NCI-H524 (cell line): ENCODE measurements at regions not wholly inside any gene's neighbourhood (a gene's known extent, or its start where the extent isn't known, plus 50 kb on each side); places are given as distances from the start of the nearest gene placed in this dataset.

Experiments
- DNase-seq, 2 experiments: peaks; one replicate each; lab custom pipeline; 2025; lab: John Stamatoyannopoulos, UW

DNA sequence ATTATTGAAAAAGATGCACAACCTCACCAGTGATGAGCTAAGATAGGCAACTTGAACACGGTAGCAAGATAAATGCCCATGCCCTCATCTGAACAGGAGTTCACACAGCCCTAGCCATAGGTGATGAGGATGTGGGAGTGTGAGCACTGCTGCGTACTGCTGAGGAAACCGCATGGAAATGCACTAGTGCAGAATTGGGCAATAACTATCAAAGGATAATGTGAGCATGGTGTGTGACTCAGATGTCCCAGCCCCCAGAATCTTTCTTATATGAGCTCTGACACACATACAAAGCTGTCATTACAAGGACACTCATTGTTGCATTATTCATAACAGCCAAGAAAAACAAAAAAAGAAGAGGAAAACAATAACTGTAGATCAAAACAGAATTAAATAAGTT lies 521.2 kb downstream of the IRX1 start:
- no peak for DNase-seq

DNA sequence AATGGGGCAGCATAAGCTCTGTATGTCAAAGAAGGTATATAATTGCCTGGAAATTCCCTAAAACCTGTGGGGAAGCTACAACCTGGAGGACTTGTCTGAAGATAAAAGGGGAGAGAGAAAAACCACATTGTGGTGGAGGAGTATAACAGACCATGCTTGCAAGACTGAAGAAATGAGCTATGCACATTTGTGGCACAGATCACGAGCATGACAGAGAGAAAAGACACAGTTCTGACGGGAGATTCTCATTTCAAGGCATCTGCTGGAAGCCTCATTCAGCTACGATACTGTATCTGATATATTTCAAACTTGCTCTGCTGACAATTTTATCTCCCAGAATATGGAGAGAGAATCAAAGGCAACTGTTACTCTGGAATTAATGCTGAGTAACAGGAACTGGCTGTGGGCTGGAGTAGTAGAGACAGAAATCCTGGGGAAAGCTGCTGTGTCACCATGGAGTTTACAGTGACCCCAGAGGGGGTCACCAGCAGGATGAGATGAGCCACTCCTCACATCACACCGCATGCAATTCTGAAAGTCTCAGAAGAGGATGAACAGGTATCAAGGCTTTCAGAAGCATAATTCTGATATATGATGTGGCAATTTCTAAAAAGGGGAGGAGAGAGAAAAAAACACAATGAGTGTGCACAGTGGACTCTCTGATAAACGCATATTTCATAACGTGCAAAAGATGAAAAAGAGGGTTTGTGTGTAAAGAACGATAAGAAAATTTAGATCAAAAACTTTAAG lies 528.8 kb downstream of the IRX1 start:
- DNase-seq: no peak

DNA sequence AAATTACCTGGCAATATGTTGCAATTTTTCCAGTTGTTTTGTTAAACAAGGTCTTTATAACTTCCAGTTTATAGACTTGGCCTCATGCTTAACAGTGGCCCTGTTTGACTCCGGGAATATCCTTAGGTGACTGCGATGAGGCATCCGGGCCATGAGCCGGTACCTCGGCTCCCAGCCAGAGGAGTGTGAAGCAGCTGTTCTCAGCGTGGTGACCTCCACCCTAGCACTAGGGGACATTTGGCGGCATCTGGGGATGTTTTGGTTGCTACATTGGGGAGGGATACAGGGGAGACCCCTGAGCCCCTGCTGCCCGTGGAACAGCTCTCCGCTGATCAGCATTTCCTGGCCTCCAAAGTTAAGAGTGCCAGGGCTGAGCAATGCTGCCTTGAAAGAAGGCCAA lies 533.4 kb downstream of the IRX1 start:
- no peak for DNase-seq

DNA sequence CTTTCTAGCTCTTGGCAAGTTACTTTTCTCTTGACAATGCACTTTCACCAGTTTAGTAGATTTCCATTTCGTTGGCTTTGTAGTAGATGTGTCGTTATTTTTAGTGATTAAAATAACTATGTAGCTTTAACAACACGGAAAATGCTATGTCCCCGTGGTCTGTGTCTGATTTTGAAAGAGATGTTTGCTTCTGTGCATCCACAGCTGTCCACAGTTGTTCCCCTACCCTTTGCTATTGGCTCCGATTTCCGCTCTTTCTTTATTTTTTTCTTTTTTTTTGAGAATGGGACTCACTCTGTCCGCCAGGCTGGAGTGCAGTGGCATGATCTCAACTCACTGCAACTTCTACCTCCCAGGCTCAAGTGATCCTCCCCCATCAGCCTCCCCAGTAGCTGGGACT lies 533.9 kb downstream of the IRX1 start:
- no peak for DNase-seq

DNA sequence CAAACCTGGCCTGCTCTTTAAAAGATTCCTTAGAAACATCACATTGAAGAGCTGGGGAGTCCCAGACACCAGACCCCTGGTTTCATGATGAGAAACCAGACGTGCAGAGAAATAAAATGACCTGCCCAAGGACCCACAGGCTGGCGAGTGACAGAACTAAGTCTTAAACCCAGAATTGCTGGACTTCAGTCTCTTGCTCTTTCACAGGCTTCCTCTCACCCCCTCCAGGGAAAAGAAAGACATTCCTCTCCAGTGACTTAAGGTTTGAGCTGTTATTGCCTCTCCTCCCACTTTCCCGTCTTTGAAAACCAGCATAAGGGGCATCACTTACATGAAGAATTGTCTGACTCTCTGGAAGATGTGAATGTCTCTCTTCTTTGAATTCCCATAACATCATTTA lies 535.2 kb downstream of the IRX1 start:
- no peak for DNase-seq

DNA sequence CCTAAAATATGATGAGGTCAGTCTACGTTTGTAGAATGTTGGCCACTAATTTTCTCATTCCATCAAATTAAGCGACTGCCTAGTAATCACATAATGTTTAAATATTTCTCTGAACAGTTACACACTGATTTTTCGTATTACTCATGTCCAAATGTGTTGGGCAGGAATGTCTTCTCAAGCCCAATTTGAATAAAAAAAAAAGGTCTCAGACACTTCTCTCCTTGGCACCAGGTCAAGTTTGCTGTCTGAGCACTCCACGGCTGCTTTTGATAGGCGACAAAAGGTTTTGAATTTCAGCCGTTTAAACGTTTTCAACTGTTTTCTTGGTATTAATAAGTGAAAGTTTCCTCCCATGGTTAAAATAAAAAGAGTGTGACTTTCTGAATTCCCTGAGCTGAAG lies 542.1 kb downstream of the IRX1 start:
- no peak for DNase-seq

DNA sequence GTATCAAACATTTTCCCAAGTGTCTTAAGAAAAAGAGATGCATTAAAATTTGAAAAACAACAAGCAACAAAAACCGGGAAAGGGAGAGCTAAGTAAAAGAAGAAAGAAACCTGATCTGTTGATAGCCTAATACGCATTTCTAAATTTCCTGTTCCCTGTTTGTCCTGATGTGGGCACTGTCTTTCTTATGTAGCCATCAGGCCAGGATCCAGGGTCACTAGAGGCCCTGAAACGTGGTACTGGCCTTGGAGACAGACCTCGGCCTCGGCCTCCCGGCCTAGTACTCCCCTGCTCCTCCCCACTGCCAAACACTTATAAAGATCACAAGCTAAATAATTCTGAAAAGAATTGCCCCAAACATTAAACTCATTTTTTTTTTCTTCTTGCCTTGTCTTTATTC lies 547.2 kb downstream of the IRX1 start:
- peak in 1 of 2 experiments; percentile 22 for DNase-seq

DNA sequence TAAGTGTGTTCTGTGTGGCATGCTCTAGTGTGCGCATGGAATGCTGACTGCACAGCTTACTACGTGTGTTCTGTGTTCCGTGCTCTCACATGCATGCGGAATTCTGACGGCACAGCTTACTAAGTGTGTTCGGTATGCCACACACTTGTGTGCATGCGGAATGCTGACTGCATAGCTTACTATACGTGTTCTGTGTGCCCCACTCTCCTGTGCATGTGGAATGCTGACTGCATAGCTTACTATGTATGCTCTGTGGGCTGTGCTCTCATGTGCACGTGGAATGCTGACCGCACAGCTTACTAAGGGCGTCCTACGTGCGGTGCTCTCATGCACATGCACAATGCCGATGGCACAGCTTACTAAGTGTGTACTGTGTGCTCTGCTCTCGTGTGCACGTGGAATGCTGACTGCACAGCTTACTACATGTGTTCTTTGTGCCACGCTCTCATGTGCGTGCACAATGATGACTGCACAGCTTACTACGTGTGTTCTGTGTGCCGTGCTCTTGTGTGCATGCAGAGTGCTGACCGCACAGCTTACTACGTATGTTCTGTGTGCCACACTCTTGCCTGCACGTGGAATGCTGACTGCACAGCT lies 548.9 kb downstream of the IRX1 start:
- DNase-seq: no peak

DNA sequence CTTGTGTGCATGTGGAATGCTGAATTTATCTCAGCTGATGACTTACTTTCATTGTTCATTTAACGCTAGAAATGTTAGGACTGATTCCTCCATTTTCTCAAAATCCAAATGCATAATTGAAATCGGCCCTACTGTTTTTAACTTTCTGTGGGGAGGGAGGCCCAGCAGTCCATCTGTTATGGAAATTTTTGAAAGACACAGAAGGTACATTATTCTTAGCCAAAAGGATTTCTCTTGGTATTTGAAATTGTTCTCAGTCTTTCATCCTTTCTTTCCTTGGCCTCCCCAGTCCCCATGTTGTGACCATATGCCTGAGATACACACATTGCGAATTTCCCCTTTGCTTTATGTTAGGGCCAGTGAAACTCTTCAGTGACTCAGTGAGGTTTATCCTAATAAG lies 549.9 kb downstream of the IRX1 start:
- peak in 1 of 2 experiments; percentile 18 for DNase-seq

DNA sequence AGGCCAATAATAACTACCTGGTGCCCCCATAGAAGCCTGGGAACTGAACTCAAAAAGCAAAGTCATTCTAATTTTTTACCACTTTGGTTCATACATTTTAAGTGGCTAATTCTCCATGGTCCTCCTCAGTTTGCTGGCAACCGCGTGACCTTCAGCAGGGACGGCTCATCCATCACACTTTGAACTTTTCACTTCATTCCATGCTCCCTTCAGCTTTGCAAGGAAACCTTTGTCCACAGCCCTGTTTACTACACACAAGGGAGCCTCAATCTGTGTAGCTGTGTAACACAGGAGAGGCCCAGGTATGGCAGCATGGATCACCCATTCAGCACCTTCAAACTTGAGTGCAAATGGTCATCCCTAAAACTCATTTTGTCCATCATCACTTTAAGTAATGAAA lies 552.4 kb downstream of the IRX1 start:
- DNase-seq: no peak

DNA sequence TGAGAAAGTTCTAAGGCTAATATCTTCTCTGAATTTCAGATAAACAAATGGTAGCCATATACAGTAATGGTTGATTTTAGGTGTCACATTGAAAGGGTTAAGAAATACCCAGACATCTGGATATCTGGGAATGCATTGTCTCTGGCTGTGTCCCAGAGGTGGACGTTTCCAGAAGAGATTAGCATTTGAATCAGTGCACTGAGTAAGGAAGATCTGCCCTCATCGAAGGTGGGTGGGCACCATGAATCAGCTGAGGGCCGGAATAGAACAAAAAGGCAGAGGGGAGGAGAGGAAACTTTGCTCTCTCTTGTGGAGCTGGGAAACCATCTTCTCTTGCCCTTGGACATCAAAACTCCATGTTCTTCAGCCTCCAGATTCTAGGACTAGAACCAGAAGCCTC lies 554.4 kb downstream of the IRX1 start:
- no peak for DNase-seq

DNA sequence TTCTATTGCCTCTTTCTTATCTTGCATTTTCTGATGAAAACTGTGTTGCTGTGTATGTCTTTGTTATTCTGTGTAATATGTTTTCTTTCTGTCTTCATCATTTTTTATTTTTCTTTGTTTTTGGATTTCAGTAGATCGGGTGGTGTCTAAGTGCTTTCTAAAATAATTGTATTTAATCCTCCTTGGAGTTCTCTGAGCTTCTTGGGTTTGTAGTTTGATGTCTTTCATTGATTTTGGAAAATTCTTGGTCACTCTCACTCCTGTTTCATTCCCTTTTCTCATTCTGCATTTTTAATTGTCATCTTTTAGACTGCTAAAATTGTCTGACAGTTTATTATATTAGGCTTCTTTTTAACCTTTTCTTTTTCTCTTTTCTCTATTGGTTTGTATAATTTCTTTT lies 560.5 kb downstream of the IRX1 start:
- DNase-seq: no peak

DNA sequence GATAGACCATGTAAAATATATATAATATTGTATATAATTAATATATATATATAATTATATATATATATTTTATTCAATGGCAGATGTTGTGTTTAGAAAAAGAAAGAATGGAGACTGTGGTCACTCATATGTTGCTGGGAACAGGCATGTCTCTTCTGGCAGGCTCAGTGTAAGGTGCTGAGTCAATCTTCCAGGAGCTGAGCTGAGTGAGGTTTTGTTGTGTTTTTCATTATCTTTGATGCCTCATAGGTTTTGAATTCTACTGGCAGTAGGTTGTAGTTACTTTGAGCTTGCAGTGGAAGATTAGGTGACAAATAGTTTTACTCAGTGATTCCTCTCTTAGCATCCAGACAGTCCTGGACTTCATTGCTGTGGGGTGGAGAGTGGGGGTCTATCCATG lies 561.3 kb downstream of the IRX1 start:
- no peak for DNase-seq

DNA sequence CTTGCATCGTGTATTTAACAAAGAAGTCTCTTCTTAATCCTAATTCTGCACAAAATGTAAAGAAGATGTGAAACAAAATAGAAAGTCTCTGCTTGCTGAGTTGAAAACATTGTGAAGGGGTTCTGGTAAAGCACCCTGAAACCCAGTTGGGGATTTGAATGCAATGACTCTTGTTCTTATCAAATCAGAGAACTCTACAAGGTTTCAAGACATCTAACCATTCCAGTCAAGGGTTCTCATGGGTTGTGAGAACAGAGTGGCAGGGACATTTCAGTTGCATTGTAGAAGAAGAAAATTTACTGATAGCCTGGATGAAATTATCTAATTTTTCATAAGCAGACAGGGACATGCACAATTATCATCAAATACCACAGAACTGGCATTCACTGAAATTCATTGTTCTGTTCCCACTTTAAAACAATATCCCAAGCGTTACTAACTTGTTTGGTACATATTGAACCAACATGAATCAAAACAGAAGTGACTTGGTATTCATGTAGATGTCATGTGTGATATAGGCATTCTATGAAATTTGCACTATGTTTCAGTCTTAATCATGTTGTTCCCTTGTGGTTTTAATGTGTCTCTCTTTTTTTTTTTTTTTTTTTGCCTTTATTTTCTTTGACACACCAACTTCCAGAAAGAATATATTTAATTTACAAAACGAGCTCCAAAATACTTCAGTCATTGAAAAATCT lies 563.3 kb downstream of the IRX1 start:
- no peak for DNase-seq

DNA sequence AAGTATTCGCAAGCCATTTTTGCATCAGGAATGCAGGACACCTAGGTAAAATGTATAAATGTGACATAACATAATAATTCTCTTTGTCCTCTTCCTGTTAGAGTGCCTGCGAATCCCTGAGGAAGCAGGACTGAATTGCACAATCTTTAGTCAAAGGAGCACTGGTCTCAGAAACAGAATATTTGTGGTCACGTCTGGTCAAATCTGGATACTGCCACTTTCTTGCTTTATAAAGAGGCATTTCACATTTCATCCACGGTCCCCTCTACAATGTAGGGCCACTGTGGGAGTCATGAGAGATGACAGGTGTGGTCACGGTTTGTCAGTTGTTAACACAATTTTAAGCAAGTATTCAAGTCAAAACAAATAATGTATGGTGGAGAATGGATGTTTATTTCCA lies 564.0 kb downstream of the IRX1 start:
- DNase-seq: no peak

DNA sequence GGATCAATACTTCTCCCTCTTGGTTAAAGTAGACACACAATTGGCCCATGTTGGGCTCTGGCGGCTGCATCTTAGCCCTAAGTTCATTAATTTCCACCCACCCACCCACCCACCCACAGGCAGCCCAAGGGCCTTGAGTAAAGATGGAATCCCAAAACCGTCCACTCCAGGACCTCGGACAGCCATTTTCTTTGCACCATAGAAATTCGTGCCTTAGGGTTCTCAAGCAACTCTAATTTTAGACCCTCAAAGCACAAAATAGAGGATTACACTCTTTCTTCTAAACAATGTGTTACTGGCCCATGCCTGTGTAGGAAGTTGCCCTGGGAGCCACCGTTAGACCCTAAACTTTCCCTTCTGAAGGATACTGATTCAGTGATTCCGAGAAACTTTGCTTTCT lies 568.5 kb downstream of the IRX1 start:
- no peak for DNase-seq

DNA sequence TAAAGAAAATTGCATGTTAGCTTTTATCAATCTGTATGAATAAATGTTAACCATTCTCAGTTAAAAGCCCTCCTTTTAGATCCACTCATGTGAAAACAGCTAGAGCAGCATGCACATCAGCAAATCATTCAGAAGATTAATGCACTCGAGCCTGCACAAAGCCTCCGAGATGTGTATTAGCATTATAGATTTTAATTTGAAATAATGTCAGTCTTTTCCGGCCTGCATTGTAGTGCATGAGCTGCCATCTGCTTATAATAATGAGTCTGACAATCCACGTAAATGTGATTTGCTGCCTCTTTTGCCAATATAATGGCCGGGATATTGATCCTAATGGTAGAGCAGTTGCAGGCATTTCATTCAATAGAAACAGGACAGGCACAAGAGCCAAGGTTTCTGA lies 585.1 kb downstream of the IRX1 start:
- no peak for DNase-seq

DNA sequence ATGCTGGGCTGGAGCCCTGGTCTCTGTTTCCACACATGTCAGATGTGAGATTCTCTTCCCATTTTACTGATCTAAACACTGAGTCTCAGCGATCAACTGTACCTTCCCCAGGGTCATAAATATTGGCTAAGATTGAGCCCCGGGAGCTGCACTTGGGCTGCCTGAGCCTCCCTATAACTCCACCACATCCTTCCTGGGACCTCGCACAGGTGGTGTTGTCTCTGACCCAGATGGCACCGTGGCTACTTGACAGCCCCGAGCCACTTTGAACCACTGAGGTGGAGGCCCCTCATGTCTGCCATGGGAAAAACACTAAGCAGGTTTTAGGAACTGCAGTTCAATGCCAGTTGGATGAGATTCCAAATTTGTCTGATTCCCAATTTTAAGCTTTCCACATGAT lies 586.5 kb downstream of the IRX1 start:
- peak in 1 of 2 experiments; percentile 1 for DNase-seq

DNA sequence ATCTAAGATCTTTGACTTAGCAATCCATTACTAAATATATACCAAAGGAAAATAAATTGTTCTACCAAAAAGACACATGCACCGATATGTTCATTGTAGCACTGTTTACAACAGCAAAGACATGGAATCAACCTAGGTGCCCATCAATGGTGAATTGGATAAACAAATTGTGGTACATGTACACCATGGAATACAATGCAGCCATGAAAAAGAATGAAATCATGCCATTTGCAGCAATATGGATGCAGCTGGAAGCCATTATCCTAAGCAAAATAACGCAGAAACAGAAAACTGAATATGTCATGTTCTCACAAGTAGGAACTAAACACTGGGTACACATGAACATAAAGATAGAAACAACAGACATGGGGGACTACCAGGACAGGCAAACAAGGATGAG lies 589.5 kb downstream of the IRX1 start:
- no peak for DNase-seq

DNA sequence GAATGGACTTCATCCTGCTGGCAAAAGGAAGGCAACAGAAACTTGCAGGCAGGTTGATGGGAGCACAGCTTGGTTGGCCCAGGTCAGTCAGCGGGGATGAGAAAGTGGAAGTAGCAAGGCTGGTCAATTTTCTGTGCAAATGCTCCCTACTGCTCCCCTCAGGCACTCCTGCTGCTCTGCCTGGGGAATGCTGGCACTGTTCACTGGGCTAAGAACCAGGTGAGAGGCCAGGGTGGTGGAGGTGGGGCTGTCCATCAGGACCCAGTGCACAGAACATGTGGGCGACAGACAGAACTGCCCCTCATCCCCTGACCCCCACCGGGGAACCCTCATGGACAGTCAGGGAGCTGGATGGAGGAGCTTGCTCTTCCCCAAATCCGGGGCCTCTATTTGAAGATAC lies 593.1 kb downstream of the IRX1 start:
- DNase-seq: no peak

DNA sequence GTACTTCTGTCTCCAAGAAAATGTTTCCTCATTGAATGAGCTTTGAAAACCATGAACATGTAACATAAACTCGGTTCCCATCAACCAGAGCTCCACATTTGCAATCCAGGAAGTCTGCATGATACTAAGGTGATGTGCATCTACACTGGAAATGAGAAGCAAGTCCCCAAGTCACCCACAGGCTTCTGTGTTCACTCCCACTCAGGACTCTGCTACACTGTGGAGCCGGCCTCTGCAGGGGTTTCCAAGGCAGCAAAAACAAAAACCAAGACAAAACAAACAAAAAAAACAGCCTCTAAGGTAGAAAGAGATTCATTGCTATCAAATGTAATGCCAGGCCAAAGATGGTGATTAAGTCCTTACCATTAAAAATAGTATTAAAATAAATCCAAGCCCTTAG lies 593.7 kb downstream of the IRX1 start:
- no peak for DNase-seq

DNA sequence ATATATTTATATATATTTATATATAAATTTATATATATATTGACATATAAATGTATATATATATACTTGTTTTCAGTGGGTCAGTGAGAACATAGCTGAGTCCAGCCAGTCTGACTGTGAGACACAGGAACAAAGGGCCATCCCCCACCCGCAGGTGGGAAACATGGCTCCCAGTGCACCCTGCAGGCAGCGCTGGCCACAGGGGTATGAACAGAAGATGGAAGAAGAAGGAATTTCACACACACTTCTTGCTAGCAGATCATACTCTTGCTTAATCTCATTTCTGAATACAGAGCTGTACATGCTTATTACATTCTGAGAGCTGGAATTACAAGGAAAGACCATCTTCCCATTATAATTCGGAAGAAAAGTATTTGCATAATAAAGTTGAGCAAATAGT lies 595.4 kb downstream of the IRX1 start:
- no peak for DNase-seq

DNA sequence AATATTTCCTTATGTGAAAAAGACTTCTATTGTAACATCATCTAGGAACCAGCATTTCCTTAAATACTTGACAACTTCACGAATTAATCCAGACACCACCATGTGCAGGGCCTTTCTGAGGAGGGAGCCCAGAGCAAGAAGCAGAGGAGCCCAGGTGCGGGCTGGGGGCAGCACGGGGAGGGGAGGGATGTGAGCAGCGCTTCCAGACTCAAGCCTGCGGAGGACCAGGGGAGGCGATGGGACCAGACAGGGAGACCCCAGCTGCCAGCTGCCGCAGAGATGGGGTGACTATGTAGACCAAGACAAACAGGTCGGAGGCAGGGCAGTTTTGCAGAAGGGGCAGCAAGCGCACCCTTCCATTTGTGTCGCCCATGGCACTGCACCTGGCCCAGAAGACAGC lies 596.1 kb downstream of the IRX1 start:
- DNase-seq: no peak

DNA sequence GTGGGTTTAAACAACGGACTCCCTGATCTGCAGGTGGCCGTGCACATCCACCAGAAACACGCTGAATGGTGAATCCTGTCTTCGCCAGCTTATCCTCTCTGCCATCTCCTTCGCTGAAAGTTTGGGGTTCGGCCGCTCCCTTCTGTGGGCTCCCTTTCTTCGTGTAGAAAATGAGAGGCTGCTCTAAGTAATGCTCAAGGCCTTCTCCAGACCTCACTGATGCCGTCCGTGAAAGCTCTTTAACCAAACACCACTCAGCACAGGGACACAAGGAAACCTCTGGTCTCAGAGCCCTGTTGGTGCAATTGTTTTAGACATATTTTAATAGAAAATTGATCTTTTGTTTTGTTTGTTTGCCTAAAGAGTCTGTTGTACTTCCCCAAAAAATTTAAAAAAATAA lies 596.5 kb downstream of the IRX1 start:
- no peak for DNase-seq
